NCI-H2107 (cell line): ENCODE measurements at regions not wholly inside any gene's neighbourhood (a gene's known extent, or its start where the extent isn't known, plus 50 kb on each side); places are given as distances from the start of the nearest gene placed in this dataset.

ENCODE experiments used
- DNase-seq: peaks from one replicate; lab custom pipeline; 2025; lab: John Stamatoyannopoulos, UW

DNA sequence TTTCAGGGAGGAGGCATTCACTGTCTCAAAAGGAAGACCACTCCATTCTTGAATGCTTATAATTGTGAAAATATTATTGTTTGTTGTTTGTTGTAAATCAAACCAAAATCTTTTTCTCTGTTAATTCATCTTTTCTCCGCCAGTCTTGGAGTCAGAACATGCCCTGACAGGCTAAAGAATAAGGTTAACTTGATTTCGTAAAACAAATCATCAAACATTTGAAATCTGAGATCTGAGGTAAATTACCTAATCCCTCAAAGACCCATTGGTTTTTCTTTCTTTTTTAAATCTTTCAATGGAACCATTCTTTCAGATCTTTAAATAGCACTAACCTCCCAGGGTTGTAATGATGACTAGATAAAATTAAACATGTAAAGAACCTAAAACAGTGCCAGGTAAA lies 430.1 kb upstream of the PTBP2 start:
- no peak for DNase-seq

DNA sequence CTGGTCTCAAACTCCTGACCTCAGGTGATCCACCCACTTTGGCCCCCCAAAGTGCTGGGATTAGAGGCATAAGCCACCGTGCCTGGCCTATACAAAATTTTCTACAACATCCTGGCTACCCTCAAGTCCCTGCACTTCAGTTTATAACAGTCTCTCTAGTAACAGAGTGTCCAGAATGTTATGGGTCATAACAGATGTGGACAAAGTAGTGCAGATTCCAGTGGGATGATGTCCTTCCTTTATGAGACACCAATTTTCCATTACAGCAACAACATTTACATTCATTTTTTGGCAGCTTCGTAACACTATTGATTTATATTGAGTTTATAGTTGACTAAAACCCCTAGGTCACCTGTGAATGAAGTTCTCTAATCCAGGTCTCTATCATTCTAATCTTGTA lies 429.4 kb upstream of the PTBP2 start:
- DNase-seq = no peak

DNA sequence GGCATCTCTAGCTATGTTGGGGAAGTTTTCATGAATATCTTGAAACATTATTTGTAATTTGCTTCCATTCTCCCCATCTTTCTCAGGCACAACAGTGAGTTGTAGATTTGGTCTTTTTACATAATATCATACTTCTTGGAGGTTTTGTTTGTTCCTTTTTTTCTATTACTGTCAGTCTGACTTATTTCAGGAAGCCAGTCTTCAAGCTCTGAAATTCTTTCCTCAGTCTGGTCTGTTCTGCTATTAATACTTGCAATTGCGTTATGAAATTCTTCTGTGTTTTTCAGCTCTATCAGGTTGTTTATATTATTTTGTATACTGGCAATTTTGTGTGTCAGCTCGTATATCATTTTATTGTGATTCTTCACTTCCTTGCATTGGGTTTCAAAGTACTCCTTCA lies 424.6 kb upstream of the PTBP2 start:
- no peak for DNase-seq

DNA sequence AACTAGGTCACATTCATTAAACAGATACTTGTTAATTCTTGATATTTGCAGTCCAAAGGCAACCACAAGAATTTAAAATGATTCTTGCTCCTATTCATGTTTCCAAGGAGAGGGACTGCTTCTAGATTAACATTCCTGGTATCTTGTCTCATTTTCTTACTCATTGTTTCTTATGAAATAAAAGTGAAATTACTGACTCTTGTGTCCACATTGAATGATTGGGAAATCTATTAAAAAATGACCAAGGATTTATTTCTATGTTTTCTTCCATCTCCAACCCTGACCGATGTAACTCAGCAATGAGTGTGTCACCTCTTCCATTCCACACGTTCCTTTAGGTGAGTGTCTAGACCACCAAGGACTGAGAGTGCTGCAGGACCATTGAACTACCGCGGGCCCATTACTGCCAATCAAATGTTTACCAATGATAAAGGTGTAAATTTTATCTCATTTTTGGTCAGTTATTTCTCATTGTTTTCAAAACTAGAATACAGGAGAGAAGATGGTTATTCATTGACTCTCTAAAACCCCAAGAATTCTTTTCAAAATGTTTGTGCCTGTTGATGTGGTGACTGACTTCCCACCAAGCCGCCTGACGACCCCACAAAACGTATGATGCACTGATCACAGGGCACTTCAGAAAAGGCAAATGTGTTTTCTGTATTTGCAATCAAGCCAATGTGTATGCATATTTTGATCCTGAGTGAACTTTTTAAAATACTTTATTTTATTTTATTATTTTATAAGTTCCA lies 414.6 kb upstream of the PTBP2 start:
- no peak for DNase-seq

DNA sequence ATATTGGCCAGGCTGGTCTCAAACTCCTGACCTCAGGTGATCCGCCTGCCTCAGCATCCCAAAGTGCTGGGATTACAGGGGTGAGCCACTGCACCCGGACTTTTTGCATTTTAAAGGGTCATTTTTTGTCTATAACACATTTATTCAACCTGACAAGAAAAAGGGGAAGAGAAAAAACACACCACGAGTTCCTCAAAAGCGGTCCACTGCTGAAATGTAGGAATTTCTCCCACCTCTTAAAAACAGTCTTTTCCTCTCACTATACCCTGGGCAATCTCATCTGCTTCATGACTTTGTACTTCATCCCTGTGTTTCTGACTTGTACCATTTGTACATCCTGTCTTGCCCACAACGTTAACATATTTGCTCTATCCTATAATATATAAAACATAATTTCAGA lies 413.3 kb upstream of the PTBP2 start:
- no peak for DNase-seq

DNA sequence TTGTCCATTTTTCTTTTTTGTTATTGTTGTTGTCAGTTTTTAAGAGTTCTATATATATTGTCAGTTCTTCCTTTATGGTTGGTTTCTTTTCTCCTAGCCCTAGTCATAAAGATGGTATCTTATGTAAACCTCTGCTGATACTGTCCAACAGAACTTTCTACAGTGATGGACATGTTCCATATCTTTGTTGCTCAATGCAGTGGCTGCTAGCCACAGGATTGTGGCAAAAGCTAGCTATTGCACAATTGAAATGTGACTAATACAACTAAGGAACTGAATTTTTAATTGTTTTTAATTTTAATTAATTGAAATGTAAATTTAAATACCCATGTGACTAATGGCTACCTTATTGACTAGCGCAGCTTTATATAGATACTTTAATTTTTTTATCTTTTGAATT lies 411.8 kb upstream of the PTBP2 start:
- DNase-seq = no peak

DNA sequence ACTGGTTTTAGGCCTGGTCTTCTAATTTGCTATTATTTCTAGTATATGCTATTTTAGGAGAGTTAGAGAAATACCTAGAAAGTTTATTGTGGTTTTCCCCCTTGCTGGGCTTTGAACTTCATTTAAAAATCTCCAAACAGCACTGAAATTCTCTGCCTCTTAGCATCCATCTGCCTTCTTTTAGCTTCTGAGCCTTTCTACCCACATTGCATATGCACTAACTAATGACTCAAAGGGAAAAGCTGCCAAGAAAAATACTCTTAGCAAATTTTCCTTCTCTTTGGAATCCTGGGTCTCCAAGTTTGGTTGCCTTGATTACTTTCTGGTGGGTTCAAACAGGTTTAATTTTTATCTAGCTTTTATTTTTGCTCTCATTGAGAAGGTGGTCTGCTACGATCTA lies 408.4 kb upstream of the PTBP2 start:
- no peak for DNase-seq

DNA sequence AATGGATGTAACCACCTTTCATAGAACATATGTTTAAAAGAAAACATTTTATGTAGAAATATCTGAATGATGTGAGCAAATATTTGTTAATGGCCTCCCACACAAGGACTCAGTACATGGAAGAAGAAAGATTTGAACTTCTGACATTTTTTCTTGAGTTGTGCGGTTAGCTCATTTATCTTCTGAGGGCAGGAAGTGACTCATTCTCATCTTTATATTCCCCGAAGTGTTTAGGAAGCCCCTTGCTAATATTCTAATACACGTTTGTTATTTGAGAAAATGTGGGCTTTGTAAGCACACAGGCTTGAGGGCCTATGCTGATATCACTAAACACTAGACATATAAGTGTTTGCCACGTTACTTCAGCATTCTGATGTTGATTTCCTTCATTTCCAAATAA lies 392.5 kb upstream of the PTBP2 start:
- no peak for DNase-seq

DNA sequence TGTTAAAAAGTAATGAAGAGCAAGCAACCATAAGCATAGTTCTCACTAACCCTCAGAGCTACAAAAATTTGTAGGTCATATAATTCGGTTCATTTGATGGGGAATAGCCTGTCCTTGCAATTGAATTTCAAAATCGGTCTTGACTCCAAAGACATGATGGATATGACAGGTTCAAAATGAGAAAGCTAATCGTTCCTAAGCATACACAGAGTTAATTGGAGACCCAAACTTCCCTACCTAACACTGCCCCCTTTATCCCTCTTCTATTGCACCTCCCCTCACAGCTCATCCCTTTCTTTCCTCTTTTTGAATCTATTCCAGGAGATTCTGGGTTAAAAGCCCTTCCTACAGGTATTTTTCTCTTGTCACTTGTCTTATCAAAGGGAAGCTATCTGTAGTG lies 390.0 kb upstream of the PTBP2 start:
- no peak for DNase-seq

DNA sequence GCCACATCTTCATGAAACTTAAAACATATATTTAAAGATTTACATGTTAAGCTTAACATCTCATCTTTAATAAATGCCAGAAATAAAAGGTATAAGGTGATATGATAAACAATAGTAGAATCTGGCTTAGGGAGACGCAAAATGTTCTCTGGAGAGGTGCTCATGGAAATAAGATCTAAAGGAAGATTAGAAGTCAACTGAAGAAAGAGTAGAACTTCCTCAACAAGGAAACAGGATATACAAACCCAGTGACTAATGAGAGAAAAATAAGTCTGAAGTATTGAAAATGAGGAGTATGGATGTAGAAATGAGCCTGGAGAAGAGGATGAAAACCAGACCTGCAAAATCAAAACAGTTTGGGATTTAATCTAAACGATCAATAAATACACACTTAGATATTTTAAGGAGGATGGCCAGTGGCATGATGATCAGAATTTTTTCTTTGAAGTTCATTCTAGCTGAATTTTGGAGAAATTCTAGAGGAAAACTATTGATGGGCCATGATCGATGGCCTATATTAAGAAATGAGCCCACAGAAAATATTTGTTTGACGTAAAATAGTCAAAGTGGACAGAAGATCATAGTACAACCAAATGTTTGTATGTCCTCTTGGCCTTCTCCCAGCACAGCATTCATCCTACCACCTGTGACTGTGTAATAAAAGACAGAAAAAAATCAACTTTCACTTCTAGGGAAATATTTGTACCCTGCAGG lies 387.9 kb upstream of the PTBP2 start:
- no peak for DNase-seq

DNA sequence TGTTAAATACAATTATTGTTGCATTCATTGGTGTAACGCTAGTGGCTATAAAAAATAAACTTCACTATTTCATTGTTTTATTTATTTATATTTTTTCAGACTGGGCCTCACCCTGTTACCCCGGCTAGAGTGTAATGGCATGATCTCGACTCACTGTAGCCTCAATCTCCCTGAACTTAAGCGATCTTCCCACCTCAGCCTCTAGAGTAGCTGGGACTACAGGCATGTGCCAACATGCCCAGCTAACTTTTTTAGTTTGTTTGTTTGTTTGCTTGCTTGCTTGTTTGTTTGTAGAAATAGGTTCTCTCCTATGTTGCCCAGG lies 387.4 kb upstream of the PTBP2 start:
- DNase-seq = no peak

DNA sequence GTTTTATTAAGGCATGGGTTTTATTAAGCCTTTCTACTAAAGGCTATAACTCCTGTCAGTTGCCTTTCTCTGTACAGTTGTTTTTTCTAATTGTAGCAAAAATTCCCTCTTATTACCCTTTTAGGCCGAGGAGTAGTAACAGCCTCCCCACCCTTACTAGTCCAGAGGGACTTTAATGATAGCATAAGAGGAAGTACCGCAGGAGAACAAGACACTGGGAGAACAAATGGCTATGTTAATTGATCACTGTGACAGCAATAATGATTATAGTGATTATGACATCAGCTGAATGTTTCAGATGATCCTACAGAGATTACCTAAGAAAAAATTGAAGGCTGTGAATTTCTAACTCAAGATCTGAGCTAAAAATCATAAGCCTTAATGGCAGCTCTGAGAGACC lies 383.0 kb upstream of the PTBP2 start:
- DNase-seq = no peak

DNA sequence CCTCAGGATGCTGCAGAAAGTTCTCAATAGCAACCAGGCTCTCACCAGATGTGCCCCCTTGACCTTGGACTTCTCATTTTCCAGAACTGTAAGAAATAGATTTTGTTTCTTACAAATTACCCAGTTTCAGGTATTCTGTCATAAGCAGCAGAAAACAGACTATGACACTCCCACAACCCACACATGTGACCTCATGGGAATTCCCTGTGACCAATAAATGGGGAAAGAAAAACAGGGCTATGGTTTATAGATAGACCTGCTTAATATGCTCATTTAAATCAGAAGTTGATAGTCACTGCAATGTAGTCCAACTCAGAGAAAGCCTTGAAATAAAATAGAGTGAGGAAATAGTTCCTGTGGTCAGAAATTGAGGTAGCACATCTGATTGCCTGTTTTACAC lies 380.9 kb upstream of the PTBP2 start:
- no peak for DNase-seq

DNA sequence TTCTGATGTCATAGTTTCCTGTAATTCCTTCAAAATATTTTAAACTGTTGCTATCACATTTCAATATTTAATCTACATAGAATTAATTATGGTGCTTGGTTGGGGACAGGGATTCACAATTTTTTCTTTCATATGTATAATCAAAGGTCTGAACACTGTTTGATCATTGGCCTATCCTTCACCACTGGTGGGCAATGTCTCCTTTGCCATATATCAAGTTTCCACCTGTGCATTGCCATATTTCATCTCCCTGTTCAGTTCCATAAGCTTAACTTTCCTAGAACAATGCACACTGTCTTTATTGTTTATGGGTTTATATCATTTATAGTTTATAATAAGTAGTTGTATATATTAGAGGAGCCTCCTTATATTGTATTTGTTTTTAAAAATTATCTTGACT lies 374.9 kb upstream of the PTBP2 start:
- DNase-seq = no peak

DNA sequence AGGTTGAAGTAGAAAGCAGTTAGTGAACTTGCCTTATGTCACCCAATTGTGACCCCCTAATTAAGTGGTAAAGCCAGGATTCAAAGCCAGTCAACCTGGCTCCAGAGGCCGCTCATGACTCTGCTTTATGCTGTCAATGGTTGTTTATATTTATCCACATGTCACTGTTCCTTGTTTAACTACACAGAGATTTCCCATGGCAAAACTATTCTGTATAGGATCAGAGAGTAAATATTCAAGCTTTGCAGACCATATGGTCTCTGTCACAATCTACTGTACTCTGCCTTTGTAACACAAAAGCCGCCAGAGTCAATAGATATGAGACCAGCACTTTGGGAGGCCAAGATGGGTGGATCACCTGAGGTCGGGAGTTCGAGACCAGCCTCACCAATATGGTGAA lies 371.7 kb upstream of the PTBP2 start:
- DNase-seq = no peak

DNA sequence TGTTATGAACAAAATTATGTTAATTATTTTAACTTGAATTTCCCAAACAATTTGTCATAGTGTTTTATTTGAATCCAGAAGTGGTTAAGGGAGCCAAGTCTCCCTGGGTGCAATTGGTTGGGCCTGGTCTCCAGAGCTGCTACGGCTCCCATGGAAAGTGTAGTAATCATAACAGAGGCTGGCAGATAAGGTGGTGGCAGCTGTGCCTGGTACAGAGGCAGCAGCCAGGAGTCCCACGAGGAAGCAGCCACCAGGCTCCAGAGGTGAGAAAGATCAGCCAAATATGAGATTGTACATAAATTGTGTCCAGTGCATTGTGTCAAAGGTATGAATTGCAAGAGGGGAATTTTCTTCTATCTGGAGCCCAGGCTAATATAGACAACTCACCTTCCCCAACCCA lies 368.9 kb upstream of the PTBP2 start:
- no peak for DNase-seq

DNA sequence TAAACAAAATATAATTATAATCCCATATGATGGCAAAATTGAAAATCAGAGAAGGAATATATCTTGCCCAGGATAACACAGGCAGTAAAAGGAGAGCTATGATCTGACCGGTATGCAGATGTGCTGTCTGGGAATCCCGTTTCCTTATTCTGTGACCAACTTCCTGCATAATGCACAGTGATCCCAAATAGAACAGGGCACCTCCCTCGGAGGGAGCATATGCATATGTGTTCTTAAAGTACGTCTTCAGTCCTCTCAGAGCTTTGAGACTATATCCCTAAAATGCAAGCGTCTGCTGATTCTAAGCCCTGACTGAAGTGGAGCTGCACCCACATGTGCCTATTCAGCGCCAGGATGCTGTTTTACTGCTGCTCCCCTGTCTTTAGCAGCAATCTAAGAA lies 366.1 kb upstream of the PTBP2 start:
- no peak for DNase-seq

DNA sequence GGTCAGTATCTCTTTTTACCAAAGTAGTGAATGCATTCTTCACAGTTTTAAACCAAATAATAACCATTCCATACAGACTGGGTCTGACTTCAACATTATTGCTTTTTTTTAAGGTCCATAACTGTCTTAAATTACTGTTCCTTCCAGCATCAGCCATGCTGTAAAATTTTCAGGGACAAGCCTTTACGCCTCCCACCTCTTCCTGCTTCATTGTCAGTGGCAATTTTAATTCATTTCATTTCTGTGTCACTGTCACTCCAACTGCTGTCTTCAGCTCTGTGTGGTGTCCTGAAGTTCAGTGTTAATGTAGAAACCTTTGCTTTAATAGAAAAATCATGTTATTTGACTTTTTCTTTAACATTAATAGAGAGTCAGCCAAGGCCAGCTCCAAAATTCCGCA lies 365.6 kb upstream of the PTBP2 start:
- no peak for DNase-seq

DNA sequence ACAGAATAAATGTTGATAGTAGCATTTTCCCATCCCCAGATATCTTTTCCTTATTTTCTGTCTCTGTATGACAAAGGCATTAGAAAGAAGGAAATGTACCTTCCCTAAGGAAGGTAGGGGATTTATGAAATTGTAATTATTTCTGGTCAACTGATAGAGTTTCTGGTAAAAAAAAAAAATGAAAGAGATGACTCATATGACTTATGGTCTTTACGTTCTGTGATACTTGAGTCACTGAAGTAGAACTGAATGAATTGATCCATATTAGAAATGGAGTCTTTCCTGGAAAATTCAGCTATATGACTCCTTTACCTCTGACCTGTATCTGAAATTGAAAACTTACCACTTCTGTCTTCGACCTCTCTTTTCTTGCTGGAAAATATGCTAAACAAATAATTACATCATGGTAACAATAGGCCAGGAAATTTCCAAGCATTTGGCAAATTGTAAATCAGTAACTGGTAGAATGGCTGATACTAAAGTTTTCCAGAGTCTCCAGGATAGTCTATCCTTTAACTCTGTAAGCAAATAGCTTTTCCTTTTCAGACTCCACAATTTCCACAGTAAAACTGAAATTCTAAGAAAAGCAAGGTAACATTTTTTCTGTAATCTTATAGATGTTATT lies 364.3 kb upstream of the PTBP2 start:
- DNase-seq = no peak

DNA sequence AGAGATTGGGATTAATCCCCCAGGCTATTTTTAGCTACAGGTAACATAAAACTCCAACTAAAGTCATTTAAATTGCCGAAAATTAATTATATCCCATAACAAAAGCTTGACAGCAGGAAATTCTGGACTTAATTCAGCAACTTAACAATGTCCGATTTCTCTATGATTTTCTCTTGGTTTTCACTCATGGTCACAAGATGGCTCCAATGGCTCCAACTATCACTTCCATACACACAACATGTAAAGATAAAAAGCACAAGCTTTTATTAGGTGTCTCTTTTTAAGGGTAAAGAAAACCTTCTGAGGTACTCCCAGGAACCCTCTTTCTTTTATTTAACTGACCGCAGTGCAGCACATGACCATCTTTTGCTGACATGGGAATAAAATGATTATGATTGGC lies 363.5 kb upstream of the PTBP2 start:
- DNase-seq = no peak

DNA sequence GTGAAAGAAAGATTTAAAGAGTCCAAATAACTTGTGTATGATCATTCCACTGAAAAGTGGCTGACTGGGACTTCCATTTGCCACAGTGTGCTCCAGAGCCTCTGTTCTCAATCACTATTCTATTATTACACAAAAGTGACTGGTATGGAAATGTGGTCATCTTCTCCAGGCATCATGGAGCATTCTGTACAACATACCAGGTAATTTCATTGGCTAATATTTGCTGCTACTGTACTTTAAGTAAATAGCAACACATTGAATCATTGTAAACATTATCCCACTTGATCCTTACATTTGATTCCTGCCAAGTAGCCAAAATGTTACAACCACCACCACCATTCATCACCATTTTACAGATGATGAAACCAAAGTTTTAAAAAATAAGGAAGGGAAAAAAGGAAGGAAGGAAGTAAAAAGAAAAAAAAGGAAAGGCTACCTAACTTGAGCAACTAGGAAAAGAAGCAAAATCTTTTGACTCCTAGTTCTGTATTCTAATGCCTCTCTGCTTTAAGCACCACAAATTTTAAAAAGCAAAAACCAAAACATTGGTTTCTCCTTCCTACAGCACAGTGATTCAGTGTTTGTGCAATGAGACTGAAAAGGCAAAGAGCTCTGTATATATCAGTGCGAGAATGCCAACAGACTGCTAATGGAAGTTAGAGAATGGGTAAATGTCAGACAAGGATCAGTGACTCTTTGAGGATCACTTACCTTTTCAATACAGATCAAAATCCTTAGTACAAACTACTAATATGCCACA lies 361.4 kb upstream of the PTBP2 start:
- DNase-seq = no peak

DNA sequence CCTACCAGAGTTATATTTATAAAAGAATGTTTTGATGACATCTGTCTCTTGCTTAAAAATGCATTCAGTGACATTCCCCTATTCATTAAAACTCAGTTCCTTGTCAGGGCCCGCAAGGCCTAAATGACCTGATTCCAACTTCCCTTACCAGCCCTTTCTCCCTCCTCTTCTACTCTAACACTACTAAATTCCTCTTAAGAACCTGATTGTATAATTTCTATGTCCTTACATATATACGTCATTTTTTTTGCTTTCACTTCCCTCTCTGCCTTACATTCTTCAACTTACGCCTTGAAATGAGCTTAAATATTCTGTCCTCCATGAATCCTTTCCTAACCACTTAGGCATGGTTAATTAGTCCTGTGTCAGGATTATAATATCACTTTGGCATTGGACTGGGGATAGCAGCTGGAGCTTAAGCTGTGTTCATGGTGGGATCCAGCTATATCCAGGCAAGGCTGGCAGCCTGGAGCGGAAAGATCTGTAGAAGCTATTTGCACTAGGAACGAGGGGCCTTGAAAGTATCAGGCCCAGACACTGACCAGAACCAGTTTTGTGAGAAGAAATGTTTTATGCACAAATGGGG lies 360.2 kb upstream of the PTBP2 start:
- DNase-seq = no peak

DNA sequence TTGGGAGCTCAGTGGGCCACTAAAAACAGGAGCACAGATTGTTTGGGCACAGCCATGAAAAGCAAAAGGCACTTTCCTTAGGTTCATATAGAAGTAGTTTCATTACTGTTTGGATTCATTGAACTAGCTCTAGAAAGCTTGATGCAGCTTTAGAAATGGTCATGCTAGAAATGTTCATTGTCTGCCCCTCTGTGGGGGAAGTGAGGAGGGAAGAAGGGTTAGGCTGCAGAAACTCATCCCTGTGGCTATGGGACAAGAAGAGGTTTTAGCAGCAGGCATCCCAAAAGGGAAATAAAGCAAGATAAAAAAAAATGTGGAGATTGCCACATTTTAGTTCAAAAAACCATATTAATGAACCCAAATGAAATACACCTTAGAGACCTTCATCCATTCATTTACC lies 359.6 kb upstream of the PTBP2 start:
- DNase-seq = no peak
